ENCODE measurements at regions not wholly inside any gene's neighbourhood (a gene's known extent, or its start where the extent isn't known, plus 50 kb on each side); places are given as distances from the start of the nearest gene placed in this dataset.

DNA sequence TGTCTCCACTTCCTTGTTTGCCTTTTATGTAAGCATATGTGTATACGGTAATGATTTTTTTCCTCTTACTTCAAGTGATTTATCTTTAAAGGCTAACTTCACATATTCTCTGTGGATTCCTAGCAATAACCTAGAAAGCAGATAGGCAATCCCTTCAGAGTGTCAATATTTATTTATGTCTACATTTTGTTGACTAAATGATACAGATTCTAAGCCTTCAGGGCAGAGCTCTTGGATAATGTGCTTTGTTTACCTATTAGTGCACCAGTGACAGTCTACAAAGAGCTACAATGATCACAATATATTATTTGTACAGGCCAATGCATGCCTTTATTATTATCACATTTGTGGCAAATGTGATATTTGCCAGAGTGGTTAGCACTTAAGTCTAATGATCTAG, 406.2 kb downstream of the EFNB2 start:
- TF ChIP-seq, protein P1, sequence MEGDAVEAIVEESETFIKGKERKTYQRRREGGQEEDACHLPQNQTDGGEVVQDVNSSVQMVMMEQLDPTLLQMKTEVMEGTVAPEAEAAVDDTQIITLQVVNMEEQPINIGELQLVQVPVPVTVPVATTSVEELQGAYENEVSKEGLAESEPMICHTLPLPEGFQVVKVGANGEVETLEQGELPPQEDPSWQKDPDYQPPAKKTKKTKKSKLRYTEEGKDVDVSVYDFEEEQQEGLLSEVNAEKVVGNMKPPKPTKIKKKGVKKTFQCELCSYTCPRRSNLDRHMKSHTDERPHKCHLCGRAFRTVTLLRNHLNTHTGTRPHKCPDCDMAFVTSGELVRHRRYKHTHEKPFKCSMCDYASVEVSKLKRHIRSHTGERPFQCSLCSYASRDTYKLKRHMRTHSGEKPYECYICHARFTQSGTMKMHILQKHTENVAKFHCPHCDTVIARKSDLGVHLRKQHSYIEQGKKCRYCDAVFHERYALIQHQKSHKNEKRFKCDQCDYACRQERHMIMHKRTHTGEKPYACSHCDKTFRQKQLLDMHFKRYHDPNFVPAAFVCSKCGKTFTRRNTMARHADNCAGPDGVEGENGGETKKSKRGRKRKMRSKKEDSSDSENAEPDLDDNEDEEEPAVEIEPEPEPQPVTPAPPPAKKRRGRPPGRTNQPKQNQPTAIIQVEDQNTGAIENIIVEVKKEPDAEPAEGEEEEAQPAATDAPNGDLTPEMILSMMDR (IDR thresholded peaks at IDR 0.05; ENCODE audit: unreplicated experiment in 3 of 3), result no peak
- Mint-ChIP-seq H3K36me3 (ENCODE audit: low read depth) (peaks cover 7% of the 10 kb centered on the region), H3K4me3 (no peak overlapping the region), H3K27ac (no peak overlapping the region), H3K27me3 (ENCODE audit: low read depth) (no peaks in the 10 kb centered on the region), H3K4me1 (no peaks in the 10 kb centered on the region), H3K9me3 (peaks cover 22% of the 10 kb centered on the region)

DNA sequence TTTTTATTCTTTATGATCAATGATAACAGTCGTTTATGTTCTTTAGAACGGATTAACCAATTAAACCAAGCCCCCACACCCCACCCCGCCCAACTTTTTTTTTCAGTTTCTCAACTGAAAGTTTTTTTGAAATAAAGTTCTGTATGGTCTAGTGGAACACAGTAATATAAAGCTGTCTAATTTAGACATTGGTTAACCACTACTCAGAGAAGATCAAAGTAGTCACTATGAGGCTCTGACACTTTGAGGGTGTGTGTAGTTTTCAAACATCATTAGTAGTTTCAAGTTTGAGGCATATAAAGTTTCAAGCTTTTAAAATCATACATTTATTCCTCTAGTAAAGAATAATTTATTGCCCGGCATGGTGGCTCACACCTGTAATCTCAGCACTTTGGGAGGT, 413.2 kb downstream of the EFNB2 start:
- Mint-ChIP-seq H3K27ac (no peak overlapping the region), H3K9me3 (no peaks in the 10 kb centered on the region), H3K27me3 (ENCODE audit: low read depth) (no peaks in the 10 kb centered on the region), H3K36me3 (ENCODE audit: low read depth) (no peaks in the 10 kb centered on the region), H3K4me3 (no peak overlapping the region), H3K4me1 (no peaks in the 10 kb centered on the region)
- TF ChIP-seq, protein P1 (IDR thresholded peaks at IDR 0.05; ENCODE audit: unreplicated experiment in 3 of 3), result no peak

DNA sequence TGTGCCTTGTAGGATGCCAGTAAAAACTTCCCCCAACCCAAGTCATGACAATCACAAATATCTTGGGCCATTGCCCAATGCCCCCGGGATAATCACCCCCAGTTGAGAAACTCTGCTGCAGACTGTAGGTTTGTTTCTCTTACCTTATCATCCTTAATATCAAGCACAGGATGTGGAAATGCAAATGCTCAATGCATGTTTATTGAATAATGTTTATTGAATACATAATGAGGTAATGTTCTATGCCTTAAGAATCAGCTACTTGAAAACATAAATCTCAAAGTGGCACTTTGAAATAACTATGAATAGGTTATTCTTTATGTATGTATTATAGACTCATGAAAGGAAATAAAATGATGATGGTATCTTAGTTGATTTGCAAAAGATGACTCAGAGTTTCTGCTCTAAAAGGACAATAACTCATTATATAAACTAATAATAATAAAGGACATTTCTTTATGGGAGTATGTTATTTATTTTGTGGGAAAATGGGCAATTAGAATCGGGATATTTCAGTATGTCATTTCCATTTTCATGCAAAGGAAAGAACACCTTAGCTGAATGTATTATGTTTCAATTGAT, 414.2 kb downstream of the EFNB2 start:
- Mint-ChIP-seq H3K9me3 (no peaks in the 10 kb centered on the region), H3K27me3 (ENCODE audit: low read depth) (no peaks in the 10 kb centered on the region), H3K36me3 (ENCODE audit: low read depth) (no peaks in the 10 kb centered on the region), H3K4me1 (no peaks in the 10 kb centered on the region), H3K4me3 (no peak overlapping the region), H3K27ac (no peak overlapping the region)
- TF ChIP-seq, protein P1 (IDR thresholded peaks at IDR 0.05; ENCODE audit: unreplicated experiment in 3 of 3), result no peak

DNA sequence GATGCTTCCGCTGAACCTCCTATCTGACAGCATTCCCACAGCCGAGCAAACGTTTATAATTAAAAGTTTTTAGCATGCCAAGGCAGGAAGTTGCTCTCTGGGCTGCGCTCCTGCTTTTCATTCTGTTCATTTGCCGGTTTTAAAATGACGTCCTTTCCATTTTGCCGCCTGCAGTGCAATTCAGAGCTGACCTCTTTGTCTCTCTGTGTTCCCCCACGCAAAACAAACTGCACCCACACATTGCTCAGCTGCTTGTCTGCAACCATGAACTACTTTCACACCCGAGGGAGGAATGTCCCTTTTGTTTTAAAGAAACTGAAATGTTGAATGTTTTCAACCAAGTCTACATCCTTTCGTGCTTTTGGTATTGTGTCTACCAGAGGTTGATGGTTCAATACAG, 416.5 kb downstream of the EFNB2 start:
- Mint-ChIP-seq H3K4me1 (no peaks in the 10 kb centered on the region), H3K27ac (no peak overlapping the region), H3K9me3 (no peaks in the 10 kb centered on the region), H3K27me3 (ENCODE audit: low read depth) (no peaks in the 10 kb centered on the region), H3K4me3 (no peak overlapping the region), H3K36me3 (ENCODE audit: low read depth) (no peaks in the 10 kb centered on the region)
- TF ChIP-seq, protein P1 (IDR thresholded peaks at IDR 0.05; ENCODE audit: unreplicated experiment in 3 of 3), result no peak

DNA sequence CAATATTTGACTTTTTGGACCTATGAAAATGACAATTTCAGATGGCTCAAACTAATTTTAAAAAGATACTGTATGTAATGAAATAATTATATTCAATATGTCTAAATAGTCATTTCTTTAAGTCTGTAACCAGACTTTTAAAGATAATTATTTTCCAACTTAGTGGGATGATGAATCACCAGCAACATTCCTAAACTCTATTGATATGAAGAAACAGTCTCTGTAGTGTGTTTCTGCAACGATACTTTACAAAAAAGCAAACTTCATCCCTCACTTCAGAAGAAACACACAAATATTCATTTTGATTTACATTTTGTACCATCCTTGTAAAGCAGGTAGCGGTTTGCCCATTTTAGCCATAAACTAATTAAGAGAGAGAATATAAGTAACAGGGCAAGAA, 417.4 kb downstream of the EFNB2 start:
- no peaks in the 10 kb centered on the region for H3K9me3 Mint-ChIP-seq
- TF ChIP-seq, protein P1 (IDR thresholded peaks at IDR 0.05; ENCODE audit: unreplicated experiment in 3 of 3), result no peak
- H3K27me3 Mint-ChIP-seq (ENCODE audit: low read depth), result no peaks in the 10 kb centered on the region
- H3K4me3 Mint-ChIP-seq, result no peak overlapping the region
- H3K27ac Mint-ChIP-seq, result no peak overlapping the region
- no peaks in the 10 kb centered on the region for H3K36me3 Mint-ChIP-seq (ENCODE audit: low read depth)
- no peaks in the 10 kb centered on the region for H3K4me1 Mint-ChIP-seq

DNA sequence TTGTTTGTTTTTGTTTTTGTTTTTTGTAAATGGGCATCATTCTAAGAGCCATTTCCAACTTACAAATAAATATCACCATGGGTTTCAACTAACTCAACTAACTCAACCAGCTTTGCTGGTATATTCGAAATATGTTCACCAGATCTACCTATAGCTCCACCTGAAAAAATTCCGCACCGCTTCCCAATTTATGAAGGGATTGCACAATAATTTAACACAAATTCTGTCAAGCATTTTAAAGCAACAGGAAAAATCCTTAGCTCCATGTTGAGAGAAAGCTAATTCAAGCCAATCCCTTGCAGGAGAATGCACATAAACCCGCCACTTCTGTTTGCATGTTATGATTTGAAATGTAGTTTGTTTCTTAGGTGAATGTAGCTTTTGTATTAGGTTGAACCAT, 417.8 kb downstream of the EFNB2 start:
- TF ChIP-seq, protein P1 (IDR thresholded peaks at IDR 0.05; ENCODE audit: unreplicated experiment in 3 of 3), result no peak
- Mint-ChIP-seq H3K27me3 (ENCODE audit: low read depth) (no peaks in the 10 kb centered on the region), H3K4me1 (no peaks in the 10 kb centered on the region), H3K4me3 (no peak overlapping the region), H3K36me3 (ENCODE audit: low read depth) (no peaks in the 10 kb centered on the region), H3K27ac (peak overlapping the region in 1 of 3 experiments; percentile 55), H3K9me3 (no peaks in the 10 kb centered on the region)
